ENCODE measurements at regions not wholly inside any gene's neighbourhood (a gene's known extent, or its start where the extent isn't known, plus 50 kb on each side); places are given as distances from the start of the nearest gene placed in this dataset.
"Not testable (repeated sequence)": the region's sequence is repeated elsewhere in the genome, so short reads cannot be mapped to it uniquely, and the experiment has no call there.

- H3K36me3 ChIP-seq (ENCODE audit: insufficient read depth, low read length): no peaks in the 10 kb centered on the region
- H3K9me3 ChIP-seq (ENCODE audit: control insufficient read depth, insufficient read depth, low read length): no peaks in the 10 kb centered on the region; the same call in 1 of the 2 replicates
- no peaks in the 10 kb centered on the region for H3K4me1 ChIP-seq (ENCODE audit: insufficient read depth, low read length)
- no peak overlapping the region for H3K9ac ChIP-seq (ENCODE audit: low read depth, low read length)
Measured at GRCh38 chr5:98227489-98227888, 546.0 kb upstream of the RGMB start.

- no peaks in the 10 kb centered on the region for H3K4me1 ChIP-seq (ENCODE audit: insufficient read depth, low read length)
- no peaks in the 10 kb centered on the region; the same call in 1 of the 2 replicates for H3K9me3 ChIP-seq (ENCODE audit: control insufficient read depth, insufficient read depth, low read length)
- no peaks in the 10 kb centered on the region for H3K36me3 ChIP-seq (ENCODE audit: insufficient read depth, low read length)
- H3K9ac ChIP-seq (ENCODE audit: low read depth, low read length): no peak overlapping the region
Measured at GRCh38 chr5:98231089-98231488, 542.4 kb upstream of the RGMB start.

- not testable (repeated sequence) for H3K36me3 ChIP-seq (ENCODE audit: insufficient read depth, low read length); H3K9me3 ChIP-seq (ENCODE audit: control insufficient read depth, insufficient read depth, low read length); H3K9ac ChIP-seq (ENCODE audit: low read depth, low read length); H3K4me1 ChIP-seq (ENCODE audit: insufficient read depth, low read length)
Measured at GRCh38 chr5:98237794-98238193, 535.7 kb upstream of the RGMB start.

GRCh38 chr5:98243972-98244371 lies 529.5 kb upstream of the RGMB start:
- no peaks in the 10 kb centered on the region for H3K36me3 ChIP-seq (ENCODE audit: insufficient read depth, low read length)
- H3K4me1 ChIP-seq (ENCODE audit: insufficient read depth, low read length): no peaks in the 10 kb centered on the region
- H3K9ac ChIP-seq (ENCODE audit: low read depth, low read length): no peak overlapping the region
- H3K9me3 ChIP-seq (ENCODE audit: control insufficient read depth, insufficient read depth, low read length): no peaks in the 10 kb centered on the region; the same call in 1 of the 2 replicates

- no peak overlapping the region for H3K9ac ChIP-seq (ENCODE audit: low read depth, low read length)
- H3K36me3 ChIP-seq (ENCODE audit: insufficient read depth, low read length): no peaks in the 10 kb centered on the region
- no peaks in the 10 kb centered on the region for H3K4me1 ChIP-seq (ENCODE audit: insufficient read depth, low read length)
- H3K9me3 ChIP-seq (ENCODE audit: control insufficient read depth, insufficient read depth, low read length): no peaks in the 10 kb centered on the region
Measured at GRCh38 chr5:98248949-98249348, 524.5 kb upstream of the RGMB start.

- Histone ChIP-seq H3K9me3 (ENCODE audit: control insufficient read depth, insufficient read depth, low read length) (no peaks in the 10 kb centered on the region), H3K36me3 (ENCODE audit: insufficient read depth, low read length) (no peaks in the 10 kb centered on the region), H3K4me1 (ENCODE audit: insufficient read depth, low read length) (no peaks in the 10 kb centered on the region; the same call in 1 of the 2 replicates), H3K9ac (ENCODE audit: low read depth, low read length) (no peak overlapping the region)
Measured at GRCh38 chr5:98258939-98259338, 514.5 kb upstream of the RGMB start.

GRCh38 chr5:98259595-98259994 lies 513.9 kb upstream of the RGMB start:
- no peak overlapping the region for H3K9ac ChIP-seq (ENCODE audit: low read depth, low read length)
- no peaks in the 10 kb centered on the region; the same call in 1 of the 2 replicates for H3K4me1 ChIP-seq (ENCODE audit: insufficient read depth, low read length)
- no peaks in the 10 kb centered on the region for H3K36me3 ChIP-seq (ENCODE audit: insufficient read depth, low read length)
- no peaks in the 10 kb centered on the region for H3K9me3 ChIP-seq (ENCODE audit: control insufficient read depth, insufficient read depth, low read length)

- H3K36me3 ChIP-seq (ENCODE audit: insufficient read depth, low read length): no peaks in the 10 kb centered on the region
- no peaks in the 10 kb centered on the region for H3K9me3 ChIP-seq (ENCODE audit: control insufficient read depth, insufficient read depth, low read length)
- H3K9ac ChIP-seq (ENCODE audit: low read depth, low read length): no peak overlapping the region
- no peaks in the 10 kb centered on the region; the same call in 1 of the 2 replicates for H3K4me1 ChIP-seq (ENCODE audit: insufficient read depth, low read length)
Measured at GRCh38 chr5:98263084-98263483, 510.4 kb upstream of the RGMB start.

- H3K9ac ChIP-seq (ENCODE audit: low read depth, low read length): no peak overlapping the region
- no peaks in the 10 kb centered on the region; the same call in 1 of the 2 replicates for H3K4me1 ChIP-seq (ENCODE audit: insufficient read depth, low read length)
- H3K9me3 ChIP-seq (ENCODE audit: control insufficient read depth, insufficient read depth, low read length): no peaks in the 10 kb centered on the region
- H3K36me3 ChIP-seq (ENCODE audit: insufficient read depth, low read length): no peaks in the 10 kb centered on the region
Measured at GRCh38 chr5:98268162-98268860, 505.2 kb upstream of the RGMB start.

- Histone ChIP-seq H3K9me3 (ENCODE audit: control insufficient read depth, insufficient read depth, low read length) (no peaks in the 10 kb centered on the region), H3K9ac (ENCODE audit: low read depth, low read length) (no peak overlapping the region), H3K36me3 (ENCODE audit: insufficient read depth, low read length) (no peaks in the 10 kb centered on the region), H3K4me1 (ENCODE audit: insufficient read depth, low read length) (no peaks in the 10 kb centered on the region; the same call in 1 of the 2 replicates)
Measured at GRCh38 chr5:98275980-98276379, 497.5 kb upstream of the RGMB start.

- Histone ChIP-seq H3K9me3 (ENCODE audit: control insufficient read depth, insufficient read depth, low read length) (no peaks in the 10 kb centered on the region), H3K9ac (ENCODE audit: low read depth, low read length) (no peak overlapping the region), H3K4me1 (ENCODE audit: insufficient read depth, low read length) (no peaks in the 10 kb centered on the region), H3K36me3 (ENCODE audit: insufficient read depth, low read length) (no peaks in the 10 kb centered on the region)
Measured at GRCh38 chr5:98282521-98282920, 490.9 kb upstream of the RGMB start.

- H3K9ac ChIP-seq (ENCODE audit: low read depth, low read length): no peak overlapping the region
- no peaks in the 10 kb centered on the region for H3K9me3 ChIP-seq (ENCODE audit: control insufficient read depth, insufficient read depth, low read length)
- H3K4me1 ChIP-seq (ENCODE audit: insufficient read depth, low read length): no peaks in the 10 kb centered on the region; the same call in 1 of the 2 replicates
- H3K36me3 ChIP-seq (ENCODE audit: insufficient read depth, low read length): no peaks in the 10 kb centered on the region
Measured at GRCh38 chr5:98292496-98292895, 481.0 kb upstream of the RGMB start.

GRCh38 chr5:98296426-98296825 lies 477.0 kb upstream of the RGMB start:
- Histone ChIP-seq H3K36me3 (ENCODE audit: insufficient read depth, low read length) (no peaks in the 10 kb centered on the region), H3K9me3 (ENCODE audit: control insufficient read depth, insufficient read depth, low read length) (no peaks in the 10 kb centered on the region; the same call in 1 of the 2 replicates), H3K9ac (ENCODE audit: low read depth, low read length) (no peak overlapping the region), H3K4me1 (ENCODE audit: insufficient read depth, low read length) (no peaks in the 10 kb centered on the region; the same call in 1 of the 2 replicates)

GRCh38 chr5:98299435-98299834 lies 474.0 kb upstream of the RGMB start:
- Histone ChIP-seq H3K9ac (ENCODE audit: low read depth, low read length) (no peak overlapping the region), H3K4me1 (ENCODE audit: insufficient read depth, low read length) (peaks cover 6% of the 10 kb centered on the region; the same call in 1 of the 2 replicates), H3K36me3 (ENCODE audit: insufficient read depth, low read length) (no peaks in the 10 kb centered on the region), H3K9me3 (ENCODE audit: control insufficient read depth, insufficient read depth, low read length) (no peaks in the 10 kb centered on the region; the same call in 1 of the 2 replicates)

- H3K4me1 ChIP-seq (ENCODE audit: insufficient read depth, low read length): peaks cover 6% of the 10 kb centered on the region; the same call in 1 of the 2 replicates
- H3K36me3 ChIP-seq (ENCODE audit: insufficient read depth, low read length): no peaks in the 10 kb centered on the region
- no peaks in the 10 kb centered on the region; the same call in 1 of the 2 replicates for H3K9me3 ChIP-seq (ENCODE audit: control insufficient read depth, insufficient read depth, low read length)
- no peak overlapping the region for H3K9ac ChIP-seq (ENCODE audit: low read depth, low read length)
Measured at GRCh38 chr5:98301547-98301946, 471.9 kb upstream of the RGMB start.

Measured in ES-I3 (cell line).